Glutamatergic neuron (in vitro differentiated cells): ENCODE measurements at regions not wholly inside any gene's neighbourhood (a gene's known extent, or its start where the extent isn't known, plus 50 kb on each side); places are given as distances from the start of the nearest gene placed in this dataset.

Experiments used
- DNase-seq: peaks from one replicate; pipeline ENCODE4 v3.0.0; 2022
- H3K27ac Mint-ChIP-seq: one replicate; pipeline ENCODE4 v1.8.0; 2020; ENCODE audit warnings: mild to moderate bottlenecking, mixed read lengths, inconsistent platforms; ENCODE audit not compliant: unreplicated experiment
- H3K27me3 Mint-ChIP-seq: one replicate; pipeline ENCODE4 v1.8.0; 2020; ENCODE audit warnings: mild to moderate bottlenecking, moderate library complexity, mixed read lengths, inconsistent platforms; ENCODE audit not compliant: unreplicated experiment
- H3K36me3 Mint-ChIP-seq: one replicate; pipeline ENCODE4 v1.8.0; 2020; ENCODE audit warnings: mild to moderate bottlenecking, mixed read lengths, inconsistent platforms; ENCODE audit not compliant: unreplicated experiment
- H3K4me1 Mint-ChIP-seq: one replicate; pipeline ENCODE4 v1.8.0; 2020; ENCODE audit warnings: mild to moderate bottlenecking, low read depth, mixed read lengths, inconsistent platforms; ENCODE audit not compliant: unreplicated experiment
- H3K4me3 Mint-ChIP-seq: one replicate; pipeline ENCODE4 v1.8.0; 2020; ENCODE audit warnings: mild to moderate bottlenecking, mixed read lengths, inconsistent platforms; ENCODE audit not compliant: unreplicated experiment
- H3K9me3 Mint-ChIP-seq: one replicate; pipeline ENCODE4 v1.8.0; 2020; ENCODE audit warnings: mild to moderate bottlenecking, moderate library complexity, mixed read lengths, inconsistent platforms; ENCODE audit not compliant: unreplicated experiment
- CTCF ChIP-seq: fragments of 200-600 bp; sonication (generic); IDR thresholded peaks from one replicate; pipeline ENCODE4 v1.5.0; 2021; ENCODE audit not compliant: partially characterized antibody, unreplicated experiment

DNA sequence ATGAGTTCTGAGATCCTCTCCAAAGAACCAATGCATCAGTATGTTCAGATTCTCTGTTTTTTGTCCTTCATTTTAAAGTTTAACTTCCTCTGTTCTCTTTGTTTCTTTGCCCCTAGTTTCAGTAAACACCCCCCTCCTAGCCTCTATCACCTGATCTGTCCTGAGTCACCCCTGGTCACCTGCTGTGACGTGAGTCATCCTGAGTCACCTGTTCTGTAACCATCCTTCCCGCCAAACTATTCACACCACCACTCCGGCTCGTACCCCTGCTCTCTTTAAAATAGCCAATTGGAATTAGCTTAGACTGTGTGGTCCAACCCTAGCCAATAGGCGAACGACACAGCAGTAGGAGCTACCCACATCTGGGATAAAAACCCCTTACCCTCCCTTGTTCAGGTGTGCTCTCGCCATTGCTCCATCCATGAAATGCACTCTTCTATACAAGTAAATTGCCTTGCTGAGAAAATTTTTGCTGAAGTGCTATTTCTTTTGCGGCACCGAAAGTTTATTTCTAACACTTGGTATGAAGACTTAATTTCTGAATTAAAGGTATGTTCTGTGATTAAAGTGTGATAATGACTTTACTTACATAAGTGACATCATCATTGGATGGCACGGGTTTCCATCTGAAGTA, 318.4 kb downstream of the AASDHPPT start:
- Mint-ChIP-seq H3K36me3 (peaks cover 7% of the 10 kb centered on the region), H3K4me3 (no peak overlapping the region), H3K9me3 (peaks cover 3% of the 10 kb centered on the region), H3K27me3 (peaks cover 4% of the 10 kb centered on the region), H3K4me1 (peaks cover 7% of the 10 kb centered on the region), H3K27ac (no peak overlapping the region)
- no peak for DNase-seq
- TF ChIP-seq CTCF = no peak

GRCh38 chr11:106397787-106398501, 320.5 kb downstream of the AASDHPPT start:
- no peak overlapping the region for H3K4me3 Mint-ChIP-seq
- DNase-seq = no peak
- peaks cover 3% of the 10 kb centered on the region for H3K9me3 Mint-ChIP-seq
- peaks cover 4% of the 10 kb centered on the region for H3K27me3 Mint-ChIP-seq
- H3K27ac Mint-ChIP-seq = peak overlapping the region; percentile 35
- H3K4me1 Mint-ChIP-seq = peaks cover 7% of the 10 kb centered on the region
- H3K36me3 Mint-ChIP-seq = peaks cover 7% of the 10 kb centered on the region
- no peak for TF ChIP-seq CTCF

- H3K27ac Mint-ChIP-seq = peak overlapping the region; percentile 35
Observed at GRCh38 chr11:106398502-106399075, 321.1 kb downstream of the AASDHPPT start.

DNA sequence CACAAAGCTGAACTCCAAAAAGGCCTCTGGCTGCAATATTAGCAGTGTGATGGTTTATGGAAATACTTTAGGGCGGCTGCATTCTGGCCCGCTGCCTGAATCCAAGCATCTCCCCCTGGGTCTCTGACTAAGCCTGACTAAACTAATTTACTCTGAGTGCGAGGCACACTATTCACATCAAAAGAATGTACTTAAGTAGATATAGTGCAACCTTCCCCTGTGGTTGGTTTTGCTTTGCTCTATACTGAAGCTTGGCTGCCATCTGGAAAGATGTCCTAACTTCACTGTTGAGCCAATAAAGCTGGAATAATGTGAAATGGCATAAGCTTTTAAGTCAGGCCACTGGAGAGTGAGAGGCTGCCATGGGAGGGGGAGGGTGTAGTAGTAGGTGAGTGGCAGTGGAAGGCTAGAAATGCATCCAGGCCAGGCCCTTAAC, 321.6 kb downstream of the AASDHPPT start:
- Mint-ChIP-seq H3K9me3 (peaks cover 5% of the 10 kb centered on the region), H3K27me3 (peaks cover 4% of the 10 kb centered on the region), H3K36me3 (peaks cover 7% of the 10 kb centered on the region), H3K4me3 (no peak overlapping the region), H3K4me1 (peaks cover 7% of the 10 kb centered on the region), H3K27ac (peak overlapping the region; percentile 5)
- no peak for TF ChIP-seq CTCF
- DNase-seq = no peak

More at GRCh38 chr11:106398502-106399075, 321.1 kb downstream of the AASDHPPT start:
- Mint-ChIP-seq H3K4me1 (peaks cover 7% of the 10 kb centered on the region), H3K4me3 (no peak overlapping the region), H3K27me3 (peaks cover 4% of the 10 kb centered on the region), H3K9me3 (peaks cover 3% of the 10 kb centered on the region), H3K36me3 (peaks cover 7% of the 10 kb centered on the region)
- DNase-seq = no peak
- TF ChIP-seq CTCF = no peak

- Mint-ChIP-seq H3K9me3 (peaks cover 5% of the 10 kb centered on the region), H3K36me3 (peaks cover 7% of the 10 kb centered on the region), H3K4me3 (no peak overlapping the region), H3K4me1 (peaks cover 7% of the 10 kb centered on the region), H3K27ac (no peak overlapping the region), H3K27me3 (peaks cover 4% of the 10 kb centered on the region)
- no peak for TF ChIP-seq CTCF
- no peak for DNase-seq
Observed at GRCh38 chr11:106399624-106400023, 322.2 kb downstream of the AASDHPPT start.
